BE2C (cell line): ENCODE measurements at regions not wholly inside any gene's neighbourhood (a gene's known extent, or its start where the extent isn't known, plus 50 kb on each side); places are given as distances from the start of the nearest gene placed in this dataset.

Experiments used
- DNase-seq: peaks from one replicate; pipeline ENCODE4 v3.0.0-alpha.2; 2020
- H3K27me3 ChIP-seq: fragments of 250-450 bp; sonication (Bioruptor Pico); 2 replicates; pipeline ENCODE4 v1.5.1; 2020; ENCODE audit warnings: mild to moderate bottlenecking
- H3K36me3 ChIP-seq: fragments of 250-450 bp; sonication (Bioruptor Pico); 2 replicates; pipeline ENCODE4 v1.5.1; 2020; ENCODE audit warnings: mild to moderate bottlenecking
- H3K4me1 ChIP-seq: fragments of 250-450 bp; sonication (Bioruptor Pico); 2 replicates; pipeline ENCODE4 v1.5.1; 2020
- H3K4me3 ChIP-seq: 2 replicates; pipeline ENCODE4 v1.5.1; 2011; ENCODE audit warnings: low read depth, low read length
- H3K9me3 ChIP-seq: fragments of 250-450 bp; sonication (Bioruptor Pico); 2 replicates; pipeline ENCODE4 v1.5.1; 2020
- CTCF ChIP-seq: IDR thresholded peaks from 2 replicates; pipeline ENCODE4 v1.5.1; 2012; ENCODE audit warnings: mild to moderate bottlenecking, low read depth, low read length

- no peaks in the 10 kb centered on the region for H3K27me3 ChIP-seq
- TF ChIP-seq CTCF = no peak
- no peaks in the 10 kb centered on the region for H3K9me3 ChIP-seq
- H3K36me3 ChIP-seq = no peaks in the 10 kb centered on the region
- no peak overlapping the region for H3K4me3 ChIP-seq
- no peaks in the 10 kb centered on the region; the same call in 1 of the 2 replicates for H3K4me1 ChIP-seq
- DNase-seq = no peak
Observed at GRCh38 chr6:135791441-135791840, 60.1 kb upstream of the PDE7B start.

GRCh38 chr6:135796643-135797305, 54.7 kb upstream of the PDE7B start:
- Histone ChIP-seq H3K27me3 (no peaks in the 10 kb centered on the region), H3K9me3 (no peaks in the 10 kb centered on the region), H3K4me1 (peaks cover 44% of the 10 kb centered on the region), H3K4me3 (no peak overlapping the region), H3K36me3 (no peaks in the 10 kb centered on the region)
- DNase-seq = no peak
- no peak for TF ChIP-seq CTCF

- TF ChIP-seq CTCF = no peak
- Histone ChIP-seq H3K36me3 (no peaks in the 10 kb centered on the region), H3K4me1 (peaks cover 44% of the 10 kb centered on the region), H3K4me3 (no peak overlapping the region), H3K27me3 (no peaks in the 10 kb centered on the region), H3K9me3 (no peaks in the 10 kb centered on the region)
- no peak for DNase-seq
Observed at GRCh38 chr6:135797361-135797760, 54.1 kb upstream of the PDE7B start.

- no peaks in the 10 kb centered on the region for H3K27me3 ChIP-seq
- no peak for DNase-seq
Observed at GRCh38 chr6:135798751-135799515, 52.6 kb upstream of the PDE7B start.

More at GRCh38 chr6:135798751-135799515, 52.6 kb upstream of the PDE7B start:
- TF ChIP-seq CTCF = no peak
- H3K4me1 ChIP-seq = peaks cover 48% of the 10 kb centered on the region
- no peaks in the 10 kb centered on the region for H3K9me3 ChIP-seq
- H3K4me3 ChIP-seq = no peak overlapping the region
- no peaks in the 10 kb centered on the region for H3K36me3 ChIP-seq
